DOHH2 (cell line): ENCODE measurements at regions not wholly inside any gene's neighbourhood (a gene's known extent, or its start where the extent isn't known, plus 50 kb on each side); places are given as distances from the start of the nearest gene placed in this dataset.
"Not testable (repeated sequence)": the region's sequence is repeated elsewhere in the genome, so short reads cannot be mapped to it uniquely, and the experiment has no call there.

Source experiments
- H3F3A ChIP-seq: fragments of 200-600 bp; sonication (generic), shearing (Covaris generic); 2 replicates; pipeline ENCODE4 v1.6.0; 2016; ENCODE audit warnings: antibody characterized with exemption, mild to moderate bottlenecking; ENCODE audit not compliant: control insufficient read depth, insufficient read depth
- H3K27ac ChIP-seq: fragments of 200-600 bp; sonication (generic); 2 replicates; pipeline ENCODE4 v1.5.1; 2014; ENCODE audit warnings: low read depth, mild to moderate bottlenecking, low read length, moderate library complexity
- H3K27me3 ChIP-seq: fragments of 200-600 bp; sonication (generic); 2 replicates; pipeline ENCODE4 v1.6.1; 2014; ENCODE audit warnings: mild to moderate bottlenecking, low read length, mixed read lengths; ENCODE audit not compliant: control insufficient read depth
- H3K36me3 ChIP-seq: fragments of 200-600 bp; sonication (generic); 2 replicates; pipeline ENCODE4 v1.6.1; 2014; ENCODE audit warnings: mild to moderate bottlenecking, low read length, moderate library complexity, mixed read lengths; ENCODE audit not compliant: control insufficient read depth
- H3K4me1 ChIP-seq: fragments of 200-600 bp; sonication (generic); 2 replicates; pipeline ENCODE4 v1.6.1; 2014; ENCODE audit warnings: mild to moderate bottlenecking, low read length, mixed read lengths; ENCODE audit not compliant: control insufficient read depth
- H3K4me2 ChIP-seq: fragments of 200-600 bp; sonication (generic); 2 replicates; pipeline ENCODE4 v1.6.0; 2014; ENCODE audit warnings: mild to moderate bottlenecking, low read length, moderate library complexity
- H3K4me3 ChIP-seq: fragments of 200-600 bp; sonication (generic); 2 replicates; pipeline ENCODE4 v1.5.1; 2014; ENCODE audit warnings: mild to moderate bottlenecking, low read length, mixed read lengths
- H3K79me2 ChIP-seq: fragments of 200-600 bp; sonication (generic); 2 replicates; pipeline ENCODE4 v1.6.1; 2014; ENCODE audit warnings: mild to moderate bottlenecking, low read length, mixed read lengths; ENCODE audit not compliant: control insufficient read depth
- H3K9me2 ChIP-seq: fragments of 200-600 bp; sonication (generic); replicated peaks from 2 replicates; pipeline ENCODE4 v1.6.1; 2014; ENCODE audit warnings: mild to moderate bottlenecking, low read length, mixed read lengths; ENCODE audit not compliant: control insufficient read depth
- H3K9me3 ChIP-seq: fragments of 200-600 bp; sonication (generic); 2 replicates; pipeline ENCODE4 v1.6.1; 2014; ENCODE audit warnings: antibody characterized with exemption, low read length, mixed read lengths; ENCODE audit not compliant: control insufficient read depth, insufficient read depth
- H4K20me1 ChIP-seq: fragments of 200-600 bp; sonication (generic); 2 replicates; pipeline ENCODE4 v1.6.0; 2014; ENCODE audit warnings: low read depth, mild to moderate bottlenecking, antibody characterized with exemption, low read length, moderate library complexity; ENCODE audit not compliant: control insufficient read depth, insufficient read depth
- EZH2phosphoT487 ChIP-seq: fragments of 200-600 bp; sonication (generic); IDR thresholded peaks from 2 replicates; pipeline ENCODE4 v1.6.1; 2017; ENCODE audit warnings: borderline replicate concordance, mild to moderate bottlenecking, antibody characterized with exemption, low read length, moderate library complexity, mixed read lengths
- TF ChIP-seq, protein P1 (sequence below): fragments of 200-600 bp; sonication (generic); IDR thresholded peaks from one replicate; pipeline ENCODE4 v1.5.1; 2014; ENCODE audit warnings: antibody characterized with exemption, mild to moderate bottlenecking, low read depth, low read length; ENCODE audit not compliant: poor library complexity, severe bottlenecking

DNA sequence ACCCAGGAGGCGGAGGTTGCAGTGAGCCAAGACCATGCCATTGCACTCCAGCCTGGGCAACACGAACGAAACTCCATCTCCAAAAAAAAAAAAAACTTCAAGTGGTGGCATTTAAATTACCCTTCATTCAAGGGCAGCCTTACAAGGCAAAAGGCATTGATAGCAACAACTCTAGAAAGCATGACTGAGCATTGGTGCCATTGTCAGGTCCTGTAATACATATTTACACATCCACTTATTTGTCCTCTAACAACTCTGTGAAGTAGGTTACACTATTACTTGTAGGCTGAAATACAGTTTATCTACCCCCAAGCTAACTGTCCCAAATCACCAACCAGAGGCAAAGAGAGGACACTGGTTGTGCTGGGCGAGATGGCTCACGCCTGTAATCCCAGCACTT lies 52.7 kb upstream of the LARP1 start:
- Histone ChIP-seq H3K4me1 (no peaks in the 10 kb centered on the region), H4K20me1 (no peaks in the 10 kb centered on the region), H3K79me2 (no peaks in the 10 kb centered on the region), H3K36me3 (no peaks in the 10 kb centered on the region), H3K4me3 (no peak overlapping the region), H3F3A (no peaks in the 10 kb centered on the region), H3K4me2 (no peak overlapping the region), H3K9me3 (no peaks in the 10 kb centered on the region), H3K27ac (no peak overlapping the region), H3K27me3 (no peaks in the 10 kb centered on the region), H3K9me2 (no peaks in the 10 kb centered on the region)
- TF ChIP-seq EZH2phosphoT487 = no peak
- TF ChIP-seq, protein P1, sequence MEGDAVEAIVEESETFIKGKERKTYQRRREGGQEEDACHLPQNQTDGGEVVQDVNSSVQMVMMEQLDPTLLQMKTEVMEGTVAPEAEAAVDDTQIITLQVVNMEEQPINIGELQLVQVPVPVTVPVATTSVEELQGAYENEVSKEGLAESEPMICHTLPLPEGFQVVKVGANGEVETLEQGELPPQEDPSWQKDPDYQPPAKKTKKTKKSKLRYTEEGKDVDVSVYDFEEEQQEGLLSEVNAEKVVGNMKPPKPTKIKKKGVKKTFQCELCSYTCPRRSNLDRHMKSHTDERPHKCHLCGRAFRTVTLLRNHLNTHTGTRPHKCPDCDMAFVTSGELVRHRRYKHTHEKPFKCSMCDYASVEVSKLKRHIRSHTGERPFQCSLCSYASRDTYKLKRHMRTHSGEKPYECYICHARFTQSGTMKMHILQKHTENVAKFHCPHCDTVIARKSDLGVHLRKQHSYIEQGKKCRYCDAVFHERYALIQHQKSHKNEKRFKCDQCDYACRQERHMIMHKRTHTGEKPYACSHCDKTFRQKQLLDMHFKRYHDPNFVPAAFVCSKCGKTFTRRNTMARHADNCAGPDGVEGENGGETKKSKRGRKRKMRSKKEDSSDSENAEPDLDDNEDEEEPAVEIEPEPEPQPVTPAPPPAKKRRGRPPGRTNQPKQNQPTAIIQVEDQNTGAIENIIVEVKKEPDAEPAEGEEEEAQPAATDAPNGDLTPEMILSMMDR = no peak

GRCh38 chr5:154701725-154702124 lies 53.5 kb upstream of the LARP1 start:
- not testable (repeated sequence) for H3K9me3 ChIP-seq, H4K20me1 ChIP-seq, H3K79me2 ChIP-seq, H3K27me3 ChIP-seq, H3K4me3 ChIP-seq, H3K4me1 ChIP-seq, H3K36me3 ChIP-seq, H3K4me2 ChIP-seq, H3K27ac ChIP-seq, H3K9me2 ChIP-seq, H3F3A ChIP-seq

DNA sequence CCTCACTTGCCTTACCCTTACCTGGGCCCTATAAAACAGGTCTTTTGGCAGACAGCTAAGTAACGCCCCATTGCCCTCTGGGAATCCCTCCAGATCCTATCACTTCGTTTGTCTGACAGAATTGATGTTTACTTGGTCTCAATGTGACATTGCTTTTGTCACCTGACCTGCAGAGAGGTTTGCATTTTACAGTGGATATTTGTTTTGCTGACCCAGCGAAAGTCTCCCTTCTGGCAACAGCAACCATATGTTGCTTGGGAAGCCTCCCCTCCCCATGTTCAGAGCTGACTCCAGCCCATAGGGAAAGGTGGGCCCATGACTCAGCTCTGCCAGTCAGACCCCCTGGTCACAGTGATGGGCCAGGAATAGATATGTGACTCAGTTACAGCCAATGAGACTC lies 54.0 kb upstream of the LARP1 start:
- Histone ChIP-seq H3K79me2 (no peaks in the 10 kb centered on the region), H3F3A (no peaks in the 10 kb centered on the region), H3K4me3 (no peak overlapping the region), H3K4me2 (no peak overlapping the region), H3K27me3 (no peaks in the 10 kb centered on the region), H3K36me3 (no peaks in the 10 kb centered on the region), H4K20me1 (no peaks in the 10 kb centered on the region), H3K27ac (no peak overlapping the region), H3K9me2 (no peaks in the 10 kb centered on the region), H3K4me1 (no peaks in the 10 kb centered on the region), H3K9me3 (no peaks in the 10 kb centered on the region)
- TF ChIP-seq, protein P1 = no peak
- TF ChIP-seq EZH2phosphoT487 = no peak

- H4K20me1 ChIP-seq, H3K4me2 ChIP-seq, H3K27me3 ChIP-seq, H3K9me3 ChIP-seq, H3K27ac ChIP-seq, H3K9me2 ChIP-seq, H3K4me1 ChIP-seq, H3K79me2 ChIP-seq, H3K4me3 ChIP-seq, H3F3A ChIP-seq, H3K36me3 ChIP-seq: not testable (repeated sequence)
Observed at GRCh38 chr5:154700289-154700928, 54.8 kb upstream of the LARP1 start.
